Stimulated activated effector memory CD8-positive, alpha-beta T cell treated with anti-CD3 and anti-CD28 coated beads, Interleukin-12 subunit alpha, Interleukin-12 subunit beta, amount 100 ng/mL, for 72 hours (primary cell): ENCODE measurements at regions not wholly inside any gene's neighbourhood (a gene's known extent, or its start where the extent isn't known, plus 50 kb on each side); places are given as distances from the start of the nearest gene placed in this dataset.

Experiments
- ATAC-seq: fragments of 150-1000 bp; cut with Tn5 transposase; 2 replicates; pipeline ENCODE4 v1.10.0; 2021
- DNase-seq, 2 donors: peaks; one replicate each; pipeline ENCODE4 v3.0.0; 2021 to 2022; ENCODE audit warnings: low spot score in 2 of 2
- H3K27ac Mint-ChIP-seq: one replicate; pipeline ENCODE4 v1.8.0; 2022; ENCODE audit warnings: mild to moderate bottlenecking, mixed read lengths
- H3K36me3 Mint-ChIP-seq: one replicate; pipeline ENCODE4 v1.8.0; 2022; ENCODE audit warnings: mild to moderate bottlenecking, mixed read lengths
- H3K4me1 Mint-ChIP-seq: one replicate; pipeline ENCODE4 v1.8.0; 2022; ENCODE audit warnings: mixed read lengths
- H3K4me3 Mint-ChIP-seq: one replicate; pipeline ENCODE4 v1.8.0; 2022; ENCODE audit warnings: mild to moderate bottlenecking, mixed read lengths
- H3K9me3 Mint-ChIP-seq: one replicate; pipeline ENCODE4 v1.8.0; 2022; ENCODE audit warnings: mixed read lengths

- no peak for ATAC-seq
- H3K27ac Mint-ChIP-seq: no peak overlapping the region
Measured at GRCh38 chr2:95539290-95539689, 52.5 kb upstream of the TRIM43 start.

GRCh38 chr2:95539836-95540235, 52.0 kb upstream of the TRIM43 start:
- peaks cover 2% of the 10 kb centered on the region for H3K9me3 Mint-ChIP-seq
- DNase-seq (no peak), ATAC-seq (peak; percentile 40)
- no peak overlapping the region for H3K27ac Mint-ChIP-seq
- H3K36me3 Mint-ChIP-seq: no peaks in the 10 kb centered on the region
- H3K4me3 Mint-ChIP-seq: no peak overlapping the region
- H3K4me1 Mint-ChIP-seq: no peaks in the 10 kb centered on the region

More at GRCh38 chr2:95539290-95539689, 52.5 kb upstream of the TRIM43 start:
- Mint-ChIP-seq H3K4me1 (no peaks in the 10 kb centered on the region), H3K9me3 (peaks cover 5% of the 10 kb centered on the region), H3K4me3 (no peak overlapping the region), H3K36me3 (no peaks in the 10 kb centered on the region)
- DNase-seq: no peak
